Breast epithelium (tissue), 3 donors: ENCODE measurements at regions not wholly inside any gene's neighbourhood (a gene's known extent, or its start where the extent isn't known, plus 50 kb on each side); places are given as distances from the start of the nearest gene placed in this dataset.

Experiments used
- POLR2AphosphoS5 ChIP-seq, 3 donors: sonication (generic); formaldehyde crosslinking; IDR thresholded peaks; one replicate each; pipeline ENCODE4 v1.6.1; 2017; ENCODE audit warnings: antibody characterized with exemption in 3 of 3
- TF ChIP-seq, protein P1 (sequence below), 3 donors: fragments of 450-650 bp; IDR thresholded peaks; one replicate each; pipeline ENCODE4 v1.5.1; 2016 to 2017; ENCODE audit warnings: antibody characterized with exemption in 3 of 3, mild to moderate bottlenecking in 3 of 3, moderate library complexity in 3 of 3

DNA sequence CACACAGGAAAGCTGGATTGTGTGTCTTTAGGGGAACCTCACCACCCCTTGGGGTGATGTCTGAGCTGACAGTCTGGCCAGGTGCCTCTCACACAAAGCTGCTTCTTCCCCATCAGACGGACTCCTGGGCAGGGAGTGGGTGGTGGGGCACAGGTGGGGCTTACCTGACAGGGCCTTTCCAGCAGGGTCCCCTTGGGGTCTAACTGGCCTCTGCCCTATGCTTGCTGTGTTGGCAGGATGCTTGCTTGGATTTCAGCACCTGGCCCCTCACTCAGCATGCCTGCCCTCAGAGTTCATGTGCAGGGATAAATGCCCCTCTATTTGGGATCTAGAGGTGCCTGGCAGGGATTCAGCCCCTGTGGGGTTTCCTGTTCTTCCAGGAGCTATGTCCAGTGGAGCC lies 496.9 kb upstream of the ZMIZ1 start:
- TF ChIP-seq, protein P1, sequence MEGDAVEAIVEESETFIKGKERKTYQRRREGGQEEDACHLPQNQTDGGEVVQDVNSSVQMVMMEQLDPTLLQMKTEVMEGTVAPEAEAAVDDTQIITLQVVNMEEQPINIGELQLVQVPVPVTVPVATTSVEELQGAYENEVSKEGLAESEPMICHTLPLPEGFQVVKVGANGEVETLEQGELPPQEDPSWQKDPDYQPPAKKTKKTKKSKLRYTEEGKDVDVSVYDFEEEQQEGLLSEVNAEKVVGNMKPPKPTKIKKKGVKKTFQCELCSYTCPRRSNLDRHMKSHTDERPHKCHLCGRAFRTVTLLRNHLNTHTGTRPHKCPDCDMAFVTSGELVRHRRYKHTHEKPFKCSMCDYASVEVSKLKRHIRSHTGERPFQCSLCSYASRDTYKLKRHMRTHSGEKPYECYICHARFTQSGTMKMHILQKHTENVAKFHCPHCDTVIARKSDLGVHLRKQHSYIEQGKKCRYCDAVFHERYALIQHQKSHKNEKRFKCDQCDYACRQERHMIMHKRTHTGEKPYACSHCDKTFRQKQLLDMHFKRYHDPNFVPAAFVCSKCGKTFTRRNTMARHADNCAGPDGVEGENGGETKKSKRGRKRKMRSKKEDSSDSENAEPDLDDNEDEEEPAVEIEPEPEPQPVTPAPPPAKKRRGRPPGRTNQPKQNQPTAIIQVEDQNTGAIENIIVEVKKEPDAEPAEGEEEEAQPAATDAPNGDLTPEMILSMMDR (IDR thresholded peaks at IDR 0.05): no peak
- TF ChIP-seq POLR2AphosphoS5 (IDR thresholded peaks at IDR 0.05): no peak
